GM12873 (cell line): ENCODE measurements at regions not wholly inside any gene's neighbourhood (a gene's known extent, or its start where the extent isn't known, plus 50 kb on each side); places are given as distances from the start of the nearest gene placed in this dataset.

Experiments
- CTCF ChIP-seq: IDR thresholded peaks from 2 replicates; pipeline ENCODE4 v1.5.1; 2012; ENCODE audit warnings: low read depth, mild to moderate bottlenecking, moderate library complexity, low read length, control low read depth; ENCODE audit not compliant: insufficient read depth; ENCODE audit errors: missing control alignments

DNA sequence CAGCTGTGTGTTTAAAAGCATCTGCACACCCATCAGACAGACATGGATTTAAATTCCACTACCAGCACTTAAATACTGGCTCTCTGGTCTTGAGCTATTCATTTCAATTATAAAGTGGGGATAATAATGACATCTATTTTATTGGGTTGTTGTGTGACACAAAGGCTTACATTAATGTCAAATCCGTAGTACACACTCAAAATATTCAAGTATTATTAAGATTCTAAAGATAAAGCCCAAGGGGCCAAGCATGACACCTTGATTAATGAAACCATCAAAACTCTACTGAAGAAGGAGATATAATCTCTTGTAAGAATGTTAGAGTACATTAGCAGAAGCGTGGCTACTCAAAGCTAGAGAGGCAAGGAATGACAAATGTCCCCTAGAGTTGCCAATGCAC is 743.0 kb downstream of the KCTD16 start:
- TF ChIP-seq CTCF, result no peak

- TF ChIP-seq CTCF, result no peak
These were observed 725.8 kb downstream of the KCTD16 start for GRCh38 chr5:144896473-144896872.

- no peak for TF ChIP-seq CTCF
These were observed 716.0 kb downstream of the KCTD16 start for GRCh38 chr5:144886668-144887067.

- TF ChIP-seq CTCF, result no peak
These were observed 712.1 kb downstream of the KCTD16 start for GRCh38 chr5:144882739-144883283.

GRCh38 chr5:144880513-144880912 is 709.8 kb downstream of the KCTD16 start:
- no peak for TF ChIP-seq CTCF

DNA sequence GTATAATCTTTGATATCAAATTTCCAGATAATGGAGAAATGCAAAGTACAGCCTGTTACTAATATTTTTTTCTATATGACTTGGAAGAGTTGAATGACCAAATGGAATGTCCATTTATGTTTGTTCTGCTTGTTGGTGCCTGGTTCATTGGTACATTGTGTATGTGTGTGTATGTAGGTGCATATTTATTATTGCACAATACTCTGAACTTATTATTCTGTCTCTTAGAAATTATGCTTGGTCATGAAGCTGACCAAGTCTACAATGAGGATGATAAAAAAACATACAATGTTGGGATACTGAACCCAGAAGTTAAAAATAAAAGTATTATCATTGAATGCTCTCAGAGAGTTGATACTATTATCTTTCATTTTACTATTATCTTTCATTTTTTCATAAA is 706.3 kb downstream of the KCTD16 start:
- TF ChIP-seq CTCF, result no peak

GRCh38 chr5:144873076-144873475 is 702.4 kb downstream of the KCTD16 start:
- TF ChIP-seq CTCF, result no peak
